WI38 (cell line): ENCODE measurements at regions not wholly inside any gene's neighbourhood (a gene's known extent, or its start where the extent isn't known, plus 50 kb on each side); places are given as distances from the start of the nearest gene placed in this dataset.
A peak's percentile ranks its signal among the peaks of the same experiment; 100 is the strongest.
"Not testable (repeated sequence)": the region's sequence is repeated elsewhere in the genome, so short reads cannot be mapped to it uniquely, and the experiment has no call there.

Source experiments
- H3K4me3 ChIP-seq: 2 replicates; pipeline ENCODE4 v1.5.1; 2011; ENCODE audit warnings: low read depth, mild to moderate bottlenecking, control low read depth, low read length
- TF ChIP-seq, protein P1 (sequence below): IDR thresholded peaks from 2 replicates; pipeline ENCODE4 v1.5.1; 2012; ENCODE audit warnings: low read depth, mild to moderate bottlenecking, control low read depth, low read length

DNA sequence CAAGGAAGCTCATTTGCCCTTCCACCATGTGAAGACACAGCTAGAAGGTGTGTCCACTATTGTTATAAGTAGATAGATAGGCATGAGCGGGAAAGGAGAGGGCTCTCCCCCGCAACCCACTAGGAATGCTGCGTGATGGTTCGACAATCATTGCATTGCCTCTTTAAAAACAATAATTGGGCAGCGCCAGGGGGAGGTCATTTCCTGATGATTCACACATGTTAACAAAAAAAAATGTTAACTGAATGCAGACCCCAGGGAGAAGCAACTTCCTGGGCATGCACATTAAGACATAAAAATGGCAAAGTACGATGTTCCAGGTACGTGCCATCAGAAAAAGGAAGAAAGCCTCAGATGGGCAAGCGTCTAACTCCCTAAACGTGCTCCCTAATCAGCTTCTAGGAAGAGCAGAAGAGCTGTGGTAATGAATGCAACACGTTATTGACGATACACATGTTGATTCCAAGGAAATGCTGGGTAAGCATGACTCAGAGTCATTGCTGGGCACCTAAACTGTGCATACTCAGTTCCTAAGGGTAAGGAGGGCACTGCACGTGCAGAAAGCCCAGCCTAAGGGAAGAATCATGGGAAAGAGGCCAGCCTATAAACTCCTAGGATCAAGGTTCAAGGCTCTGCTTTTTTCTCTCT lies 113.7 kb downstream of the FAM217A start:
- no peak overlapping the region for H3K4me3 ChIP-seq
- TF ChIP-seq, protein P1, sequence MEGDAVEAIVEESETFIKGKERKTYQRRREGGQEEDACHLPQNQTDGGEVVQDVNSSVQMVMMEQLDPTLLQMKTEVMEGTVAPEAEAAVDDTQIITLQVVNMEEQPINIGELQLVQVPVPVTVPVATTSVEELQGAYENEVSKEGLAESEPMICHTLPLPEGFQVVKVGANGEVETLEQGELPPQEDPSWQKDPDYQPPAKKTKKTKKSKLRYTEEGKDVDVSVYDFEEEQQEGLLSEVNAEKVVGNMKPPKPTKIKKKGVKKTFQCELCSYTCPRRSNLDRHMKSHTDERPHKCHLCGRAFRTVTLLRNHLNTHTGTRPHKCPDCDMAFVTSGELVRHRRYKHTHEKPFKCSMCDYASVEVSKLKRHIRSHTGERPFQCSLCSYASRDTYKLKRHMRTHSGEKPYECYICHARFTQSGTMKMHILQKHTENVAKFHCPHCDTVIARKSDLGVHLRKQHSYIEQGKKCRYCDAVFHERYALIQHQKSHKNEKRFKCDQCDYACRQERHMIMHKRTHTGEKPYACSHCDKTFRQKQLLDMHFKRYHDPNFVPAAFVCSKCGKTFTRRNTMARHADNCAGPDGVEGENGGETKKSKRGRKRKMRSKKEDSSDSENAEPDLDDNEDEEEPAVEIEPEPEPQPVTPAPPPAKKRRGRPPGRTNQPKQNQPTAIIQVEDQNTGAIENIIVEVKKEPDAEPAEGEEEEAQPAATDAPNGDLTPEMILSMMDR, result no peak

DNA sequence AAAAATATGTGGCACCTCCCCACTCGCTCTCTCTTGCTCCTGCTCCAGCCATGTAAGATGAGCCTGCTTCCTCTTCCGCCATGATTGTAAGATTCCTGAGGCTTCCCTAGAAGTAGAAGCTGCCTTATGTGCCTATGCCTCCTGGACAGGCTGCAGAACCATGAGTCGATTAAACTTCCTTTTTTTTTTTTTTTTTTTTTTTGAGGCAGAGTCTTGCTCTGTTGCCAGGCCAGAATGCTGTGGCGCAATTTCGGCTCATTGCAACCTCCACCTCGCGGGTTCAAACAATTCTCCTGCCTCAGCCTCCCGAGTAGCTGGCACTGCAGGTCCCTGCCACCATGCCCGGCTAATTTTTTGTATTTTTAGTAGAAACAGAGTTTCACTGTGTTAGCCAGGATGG lies 112.5 kb downstream of the FAM217A start:
- TF ChIP-seq, protein P1, result no peak
- H3K4me3 ChIP-seq, result no peak overlapping the region

- no peak overlapping the region for H3K4me3 ChIP-seq
Measured at GRCh38 chr6:3970097-3970496, 108.8 kb downstream of the FAM217A start.

DNA sequence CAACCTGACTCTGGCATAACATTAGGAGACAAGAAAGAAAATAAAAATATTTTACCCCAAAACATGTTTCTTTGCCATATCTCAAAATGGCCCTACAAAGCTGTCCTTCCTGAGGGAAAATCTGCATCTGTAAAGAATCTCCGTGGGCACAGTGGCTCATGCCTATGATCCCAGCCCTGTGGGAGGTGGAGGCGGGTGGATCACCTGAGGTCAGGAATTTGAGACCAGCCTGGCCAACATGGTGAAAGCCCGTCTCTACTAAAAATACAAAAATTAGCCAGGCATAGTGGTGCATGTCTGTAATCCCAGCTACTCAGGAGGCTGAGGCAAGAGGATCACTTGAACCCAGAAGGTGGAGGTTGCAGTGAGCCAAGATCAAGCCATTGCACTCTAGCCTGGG lies 105.8 kb downstream of the FAM217A start:
- H3K4me3 ChIP-seq, result not testable (repeated sequence)

More at GRCh38 chr6:3970097-3970496, 108.8 kb downstream of the FAM217A start:
- TF ChIP-seq, protein P1, result no peak

GRCh38 chr6:3977875-3978711 lies 100.8 kb downstream of the FAM217A start:
- no peak overlapping the region for H3K4me3 ChIP-seq
- TF ChIP-seq, protein P1, result peak; percentile 61

- not testable (repeated sequence) for H3K4me3 ChIP-seq
Measured at GRCh38 chr6:3978966-3979365, 100.0 kb downstream of the FAM217A start.

DNA sequence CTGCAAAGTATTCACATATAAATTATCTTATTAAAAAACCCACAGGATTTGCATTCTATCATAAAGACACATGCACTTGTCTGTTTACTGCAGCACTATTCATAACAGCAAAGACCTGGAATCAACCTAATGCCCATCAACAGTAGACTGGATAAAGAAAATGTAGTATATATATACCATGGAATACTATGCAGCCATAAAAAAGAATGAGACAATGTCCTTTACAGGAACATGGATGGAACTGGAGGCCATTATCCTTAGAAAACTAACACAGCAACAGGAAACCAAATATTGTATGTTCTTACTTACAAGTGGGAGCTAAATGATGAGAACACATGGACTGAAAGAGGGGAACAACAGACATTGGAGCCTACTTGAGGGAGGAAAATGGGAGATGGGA lies 97.0 kb downstream of the FAM217A start:
- no peak overlapping the region for H3K4me3 ChIP-seq
- TF ChIP-seq, protein P1, result no peak

DNA sequence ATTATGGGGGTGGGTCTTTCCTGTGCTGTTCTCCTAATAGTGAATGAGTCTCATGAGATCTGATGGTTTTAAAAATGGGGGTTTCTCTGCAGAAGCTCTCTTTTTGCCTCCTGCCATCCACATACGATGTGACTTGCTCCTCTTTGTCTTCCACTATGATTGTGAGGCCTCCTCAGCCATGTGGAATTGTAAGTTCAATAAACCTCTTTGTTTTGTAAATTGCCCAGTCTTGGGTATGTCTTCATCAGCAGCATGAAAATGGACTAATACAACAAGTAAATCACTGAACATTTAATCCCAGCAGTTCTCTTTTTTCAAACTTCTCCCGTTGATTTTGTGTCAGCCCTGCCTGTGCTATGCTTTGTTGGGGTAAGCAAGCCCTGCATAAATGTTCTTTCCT lies 95.2 kb downstream of the FAM217A start:
- TF ChIP-seq, protein P1, result no peak
- H3K4me3 ChIP-seq, result no peak overlapping the region
